HG02798 (cell line): ENCODE measurements at regions not wholly inside any gene's neighbourhood (a gene's known extent, or its start where the extent isn't known, plus 50 kb on each side); places are given as distances from the start of the nearest gene placed in this dataset.
"Not testable (repeated sequence)": the region's sequence is repeated elsewhere in the genome, so short reads cannot be mapped to it uniquely, and the experiment has no call there.

Experiments used
- ATAC-seq: cut with Tn5 transposase; IDR thresholded peaks from one replicate; pipeline ENCODE4 v1.9.1; 2021; ENCODE audit warnings: mild to moderate bottlenecking; ENCODE audit not compliant: unreplicated experiment, poor library complexity

- no peak for ATAC-seq
Observed at GRCh38 chr2:209002054-209002453, 421.8 kb upstream of the MAP2 start.

DNA sequence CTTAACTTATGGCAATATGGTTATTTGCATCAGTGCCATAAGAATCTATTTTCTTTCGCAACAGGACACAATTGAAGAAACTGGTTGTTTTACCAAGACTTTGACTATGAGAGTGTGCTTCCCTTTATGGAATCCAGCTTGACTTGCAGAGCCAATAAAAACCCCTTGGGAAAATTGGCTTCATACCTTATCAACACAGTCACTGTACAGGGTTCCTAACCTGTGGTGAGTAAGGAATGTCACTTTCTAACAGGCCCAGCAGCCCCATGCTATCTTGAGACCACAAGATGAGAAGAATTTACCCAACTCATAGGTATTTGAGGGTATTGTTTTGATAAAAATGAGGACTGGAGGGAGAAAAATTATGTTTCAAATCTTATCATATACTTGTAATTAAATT, 418.5 kb upstream of the MAP2 start:
- ATAC-seq: no peak

DNA sequence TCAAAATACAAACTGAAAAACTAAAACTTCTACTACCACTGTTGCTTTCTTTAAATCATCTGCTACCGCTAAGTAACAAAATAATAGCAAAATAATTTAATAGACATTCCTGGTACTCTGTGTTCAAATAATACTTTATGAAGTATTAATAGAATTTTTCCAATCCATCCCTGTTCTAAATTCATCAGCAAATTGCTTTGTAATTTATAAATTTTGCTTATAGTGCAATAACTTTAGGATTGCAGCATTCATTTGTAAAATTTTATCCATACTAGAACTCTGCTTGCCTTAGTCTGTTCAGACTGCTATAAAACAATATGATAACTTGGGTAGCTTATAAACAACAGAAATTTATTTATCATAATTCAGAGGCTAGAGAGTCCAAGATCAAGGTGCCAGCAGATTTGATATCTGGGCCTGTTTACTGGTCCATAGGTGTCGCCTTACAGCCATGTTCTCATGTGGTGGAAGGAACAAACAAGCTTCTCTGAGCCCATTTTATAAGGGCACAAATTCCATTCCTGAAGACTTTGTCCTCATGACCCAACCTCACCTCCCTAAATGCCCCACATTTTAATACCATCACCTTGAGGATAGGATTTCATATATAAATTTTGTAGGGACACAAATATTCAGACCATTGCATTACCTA, 415.1 kb upstream of the MAP2 start:
- no peak for ATAC-seq

DNA sequence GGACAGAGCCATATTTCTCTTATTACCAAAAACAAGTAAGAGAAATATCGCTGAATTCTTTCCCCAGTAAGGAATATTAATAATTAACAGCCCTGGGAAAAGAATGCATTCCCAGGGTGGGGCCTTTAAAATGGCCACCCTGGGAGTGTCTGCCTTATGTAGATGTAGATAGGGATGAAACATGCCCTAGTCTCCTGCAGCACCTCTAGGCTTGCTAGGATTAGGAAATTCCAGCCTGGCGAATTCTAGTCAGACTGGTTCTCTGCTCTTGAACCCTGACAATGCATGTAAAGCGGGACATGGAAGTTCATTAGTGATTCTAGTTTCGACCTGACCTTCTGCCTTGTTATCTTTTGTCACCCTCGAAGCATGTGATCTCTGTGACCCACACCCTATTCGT, 405.2 kb upstream of the MAP2 start:
- not testable (repeated sequence) for ATAC-seq

DNA sequence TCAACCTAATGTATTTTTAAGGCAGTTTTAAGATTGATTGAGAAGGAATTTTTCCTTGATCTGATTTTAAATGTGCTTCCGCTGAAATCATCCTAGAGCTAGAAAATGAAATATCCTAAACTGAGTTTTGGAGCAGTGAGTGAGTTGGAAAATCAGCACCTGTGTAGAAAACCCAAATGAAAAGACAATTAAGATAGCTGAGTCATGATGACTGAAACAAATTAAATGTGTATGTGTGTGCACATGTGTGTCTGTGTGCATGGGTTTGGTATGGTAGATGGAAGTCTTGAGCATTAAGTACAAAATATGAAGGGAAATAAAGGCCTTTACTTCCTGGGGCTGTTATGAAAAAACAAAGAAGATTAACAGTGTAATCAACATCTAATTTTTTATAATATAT, 394.6 kb upstream of the MAP2 start:
- ATAC-seq: no peak

- no peak for ATAC-seq
Observed at GRCh38 chr2:209044307-209044706, 379.5 kb upstream of the MAP2 start.

DNA sequence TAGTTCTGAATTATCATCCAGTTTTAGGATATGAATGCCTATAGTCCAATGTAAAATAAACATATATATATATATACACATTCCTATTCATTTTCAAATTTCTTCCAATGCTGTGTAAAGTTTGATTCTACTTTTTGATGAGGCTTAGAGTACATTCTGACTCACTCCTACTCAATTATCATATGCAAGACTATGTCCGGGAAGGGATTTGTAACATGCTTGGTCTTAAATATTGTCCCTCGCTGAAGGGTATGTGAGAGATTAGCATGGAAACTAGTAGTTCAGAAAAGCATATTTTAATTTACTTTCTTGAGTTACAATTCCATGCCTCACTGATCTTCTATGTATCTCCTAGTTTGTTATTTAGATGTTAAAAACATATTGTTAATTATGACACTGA, 377.7 kb upstream of the MAP2 start:
- ATAC-seq: no peak

- ATAC-seq: no peak
Observed at GRCh38 chr2:209049608-209050007, 374.2 kb upstream of the MAP2 start.

GRCh38 chr2:209062210-209062609, 361.6 kb upstream of the MAP2 start:
- ATAC-seq: no peak

GRCh38 chr2:209070262-209070661, 353.6 kb upstream of the MAP2 start:
- ATAC-seq: no peak

DNA sequence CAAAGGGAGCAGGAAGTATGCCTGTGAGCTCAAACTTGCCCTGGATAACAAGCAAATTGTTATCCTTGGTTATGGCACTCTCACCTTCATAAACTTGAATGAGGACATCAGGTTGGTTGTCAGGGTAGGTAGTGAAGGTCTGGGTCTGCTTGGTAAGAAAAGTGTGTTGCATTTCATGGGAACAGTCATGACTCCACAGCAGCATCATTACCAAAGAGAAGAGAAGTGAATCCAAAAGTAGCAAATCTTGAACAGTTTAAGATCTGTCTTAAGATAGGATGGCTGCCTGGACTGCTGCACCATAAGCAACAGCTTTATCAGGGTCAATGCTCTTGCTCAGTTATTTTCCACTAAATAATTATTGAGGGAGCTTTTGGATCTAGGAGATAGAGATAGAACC, 350.7 kb upstream of the MAP2 start:
- ATAC-seq: no peak

- no peak for ATAC-seq
Observed at GRCh38 chr2:209074711-209075110, 349.1 kb upstream of the MAP2 start.

GRCh38 chr2:209076151-209076550, 347.7 kb upstream of the MAP2 start:
- ATAC-seq: no peak

- ATAC-seq: no peak
Observed at GRCh38 chr2:209086761-209087160, 337.1 kb upstream of the MAP2 start.

GRCh38 chr2:209091056-209091455, 332.8 kb upstream of the MAP2 start:
- ATAC-seq: no peak

DNA sequence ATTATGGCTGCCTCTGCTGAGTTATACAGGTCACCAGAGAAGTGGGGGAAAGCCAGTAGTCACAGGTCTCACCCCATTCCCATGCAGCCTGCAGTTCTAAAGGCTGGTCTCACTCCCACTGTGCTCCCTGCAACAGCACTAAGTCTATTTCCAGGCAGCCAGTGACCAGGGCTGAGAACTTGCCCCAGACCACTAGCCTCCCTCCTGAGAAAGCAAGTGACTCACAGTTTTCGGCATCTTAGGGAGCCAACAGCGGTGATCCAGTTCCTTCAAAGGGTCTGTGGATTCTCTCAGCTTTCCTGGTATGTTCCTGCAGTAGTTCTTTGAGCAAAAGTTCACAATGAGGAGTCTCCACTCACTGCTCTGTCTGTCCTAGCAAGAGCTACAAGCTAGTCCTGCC, 329.6 kb upstream of the MAP2 start:
- ATAC-seq: no peak

GRCh38 chr2:209095432-209095831, 328.4 kb upstream of the MAP2 start:
- no peak for ATAC-seq

- ATAC-seq: no peak
Observed at GRCh38 chr2:209097168-209097567, 326.7 kb upstream of the MAP2 start.

DNA sequence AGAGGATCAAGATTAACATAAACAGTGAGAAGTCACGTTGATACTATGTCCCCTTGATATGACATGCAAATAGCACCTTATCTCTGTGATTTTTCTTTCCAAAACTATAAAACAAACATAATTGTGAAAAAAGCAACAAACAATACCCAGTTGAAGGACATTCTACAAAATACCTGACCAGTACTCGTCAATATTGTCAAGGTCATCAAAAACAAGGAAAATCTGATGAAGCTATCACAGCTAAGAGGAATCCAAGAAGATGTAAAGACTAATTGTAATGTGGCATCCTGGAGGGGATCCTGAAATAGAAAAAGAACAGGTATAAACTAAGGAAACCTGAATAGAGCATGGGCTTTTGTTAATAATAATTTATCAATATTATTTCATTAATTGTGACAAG, 321.5 kb upstream of the MAP2 start:
- ATAC-seq: no peak

DNA sequence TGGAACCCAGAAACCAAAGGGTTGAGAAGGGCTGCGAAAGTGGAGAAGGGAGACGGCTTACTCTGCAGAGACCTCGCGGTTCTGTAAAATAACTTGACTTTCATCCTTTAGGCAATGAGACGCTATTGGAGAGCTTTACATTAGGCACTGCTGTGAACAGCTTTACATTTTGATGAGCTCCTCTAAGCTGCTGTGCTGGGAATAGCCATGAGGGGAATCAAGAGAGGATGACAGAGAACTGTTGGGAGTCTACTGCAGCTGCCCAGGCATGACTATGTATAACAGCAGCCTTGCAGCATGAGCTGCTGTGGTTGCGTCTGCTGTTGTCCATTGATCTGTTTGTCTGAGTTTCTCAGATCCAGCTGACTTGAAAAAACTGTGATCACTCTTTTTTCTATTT, 310.8 kb upstream of the MAP2 start:
- no peak for ATAC-seq

GRCh38 chr2:209114588-209115240, 309.1 kb upstream of the MAP2 start:
- ATAC-seq: no peak

DNA sequence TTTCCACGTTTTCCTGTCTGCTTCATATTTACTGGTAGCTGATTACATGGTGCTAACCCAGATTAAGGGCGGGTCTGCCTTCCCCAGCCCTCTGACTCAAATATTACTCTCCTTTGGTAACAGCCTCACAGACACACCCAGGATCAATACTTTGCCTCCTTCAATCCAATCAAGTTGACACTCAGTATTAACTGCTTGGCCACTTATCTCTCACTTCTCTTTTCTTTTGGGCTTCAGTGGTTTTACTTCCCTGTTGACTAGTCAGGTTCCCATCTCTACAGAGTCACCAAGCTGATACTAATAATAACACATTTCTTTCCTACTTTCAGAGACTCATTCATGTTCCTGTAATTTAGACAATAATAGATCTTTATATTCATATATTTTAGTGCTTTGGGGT, 302.2 kb upstream of the MAP2 start:
- peak; percentile 90 for ATAC-seq
